ENCODE measurements at regions not wholly inside any gene's neighbourhood (a gene's known extent, or its start where the extent isn't known, plus 50 kb on each side); places are given as distances from the start of the nearest gene placed in this dataset.

DNA sequence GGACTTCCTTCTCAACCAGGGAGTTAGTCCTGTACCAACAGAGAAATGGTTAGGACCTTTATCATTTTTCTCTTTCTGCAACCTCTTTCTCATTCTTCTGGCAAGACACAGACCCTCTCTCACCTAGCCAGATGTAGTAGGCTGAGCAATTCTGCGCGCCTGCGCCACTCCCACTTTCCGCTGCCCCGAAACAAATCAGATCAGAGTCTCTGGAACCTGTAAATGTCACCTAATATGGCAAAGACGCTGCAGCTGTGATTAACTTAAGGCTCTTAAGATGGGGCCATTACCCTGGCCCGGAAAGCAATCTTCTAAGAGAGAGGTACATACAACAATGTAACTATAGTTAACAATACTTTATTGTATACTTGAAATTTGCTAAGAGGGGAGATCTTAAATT is 94.3 kb upstream of the ASIC2 start:
- H3K9me3 ChIP-seq (ENCODE audit: low read depth, low read length) = no peaks in the 10 kb centered on the region

DNA sequence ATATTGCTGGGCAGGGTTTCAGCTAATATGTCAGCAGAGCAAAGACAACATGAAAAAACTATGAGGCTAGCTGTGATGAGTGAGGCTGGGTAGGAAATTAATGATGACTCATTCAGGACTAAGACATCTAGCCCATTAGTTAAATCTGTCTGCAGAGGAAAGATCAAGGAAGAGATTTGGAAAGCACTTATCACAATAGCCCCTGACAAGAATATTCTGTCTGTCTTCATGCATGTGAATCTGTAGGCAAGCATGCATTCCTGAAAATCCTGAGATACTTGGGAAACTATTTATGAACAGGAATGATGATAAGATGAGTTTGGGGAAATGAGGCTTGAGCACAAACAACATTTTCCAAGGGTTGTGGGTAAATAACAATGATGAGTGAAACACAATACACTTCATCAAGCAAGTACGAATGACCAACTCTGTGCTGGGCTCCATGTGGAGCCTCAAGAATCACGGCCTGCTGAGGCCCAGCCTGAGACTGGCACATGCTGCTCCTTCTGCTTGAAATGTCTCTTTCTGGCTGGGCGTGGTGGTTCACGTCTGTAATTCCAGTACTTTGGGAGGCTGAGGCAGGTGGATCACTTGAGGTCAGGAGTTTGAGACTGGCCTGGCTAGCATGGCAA is 96.5 kb upstream of the ASIC2 start:
- H3K4me2 ChIP-seq (ENCODE audit: insufficient read depth, low read length) = no peak overlapping the region
- no peaks in the 10 kb centered on the region for H3K79me2 ChIP-seq (ENCODE audit: insufficient read depth, low read length)
- DNase-seq (ENCODE audit: insufficient read length, low spot score, missing footprints) = no peak
- no peak overlapping the region for H2AFZ ChIP-seq (ENCODE audit: low read length)
- H3K9me3 ChIP-seq (ENCODE audit: low read depth, low read length) = no peaks in the 10 kb centered on the region
- no peak overlapping the region for H3K27ac ChIP-seq (ENCODE audit: low read depth, low read length)
- H3K27me3 ChIP-seq (ENCODE audit: insufficient read depth, low read length) = no peaks in the 10 kb centered on the region
- TF ChIP-seq, protein P1, sequence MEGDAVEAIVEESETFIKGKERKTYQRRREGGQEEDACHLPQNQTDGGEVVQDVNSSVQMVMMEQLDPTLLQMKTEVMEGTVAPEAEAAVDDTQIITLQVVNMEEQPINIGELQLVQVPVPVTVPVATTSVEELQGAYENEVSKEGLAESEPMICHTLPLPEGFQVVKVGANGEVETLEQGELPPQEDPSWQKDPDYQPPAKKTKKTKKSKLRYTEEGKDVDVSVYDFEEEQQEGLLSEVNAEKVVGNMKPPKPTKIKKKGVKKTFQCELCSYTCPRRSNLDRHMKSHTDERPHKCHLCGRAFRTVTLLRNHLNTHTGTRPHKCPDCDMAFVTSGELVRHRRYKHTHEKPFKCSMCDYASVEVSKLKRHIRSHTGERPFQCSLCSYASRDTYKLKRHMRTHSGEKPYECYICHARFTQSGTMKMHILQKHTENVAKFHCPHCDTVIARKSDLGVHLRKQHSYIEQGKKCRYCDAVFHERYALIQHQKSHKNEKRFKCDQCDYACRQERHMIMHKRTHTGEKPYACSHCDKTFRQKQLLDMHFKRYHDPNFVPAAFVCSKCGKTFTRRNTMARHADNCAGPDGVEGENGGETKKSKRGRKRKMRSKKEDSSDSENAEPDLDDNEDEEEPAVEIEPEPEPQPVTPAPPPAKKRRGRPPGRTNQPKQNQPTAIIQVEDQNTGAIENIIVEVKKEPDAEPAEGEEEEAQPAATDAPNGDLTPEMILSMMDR (IDR thresholded peaks at IDR 0.05; ENCODE audit: extremely low read depth, low read depth, low read length) = no peak
- no peaks in the 10 kb centered on the region for H3K4me1 ChIP-seq (ENCODE audit: insufficient read depth, low read length)
- H4K20me1 ChIP-seq (ENCODE audit: insufficient read depth, low read length) = no peaks in the 10 kb centered on the region
- H3K4me3 ChIP-seq (ENCODE audit: insufficient read depth, low read length) = no peak overlapping the region
- H3K36me3 ChIP-seq (ENCODE audit: insufficient read depth, low read length) = no peaks in the 10 kb centered on the region

More for the DNA sequence above, 94.3 kb upstream of the ASIC2 start:
- no peaks in the 10 kb centered on the region for H3K27me3 ChIP-seq (ENCODE audit: insufficient read depth, low read length)
- H2AFZ ChIP-seq (ENCODE audit: low read length) = no peak overlapping the region
- DNase-seq (ENCODE audit: insufficient read length, low spot score, missing footprints) = no peak
- no peaks in the 10 kb centered on the region for H4K20me1 ChIP-seq (ENCODE audit: insufficient read depth, low read length)
- H3K36me3 ChIP-seq (ENCODE audit: insufficient read depth, low read length) = no peaks in the 10 kb centered on the region
- H3K4me3 ChIP-seq (ENCODE audit: insufficient read depth, low read length) = no peak overlapping the region
- no peaks in the 10 kb centered on the region for H3K4me1 ChIP-seq (ENCODE audit: insufficient read depth, low read length)
- TF ChIP-seq, protein P1 (IDR thresholded peaks at IDR 0.05; ENCODE audit: extremely low read depth, low read depth, low read length) = no peak
- no peak overlapping the region for H3K4me2 ChIP-seq (ENCODE audit: insufficient read depth, low read length)
- H3K27ac ChIP-seq (ENCODE audit: low read depth, low read length) = no peak overlapping the region
- no peaks in the 10 kb centered on the region for H3K79me2 ChIP-seq (ENCODE audit: insufficient read depth, low read length)

DNA sequence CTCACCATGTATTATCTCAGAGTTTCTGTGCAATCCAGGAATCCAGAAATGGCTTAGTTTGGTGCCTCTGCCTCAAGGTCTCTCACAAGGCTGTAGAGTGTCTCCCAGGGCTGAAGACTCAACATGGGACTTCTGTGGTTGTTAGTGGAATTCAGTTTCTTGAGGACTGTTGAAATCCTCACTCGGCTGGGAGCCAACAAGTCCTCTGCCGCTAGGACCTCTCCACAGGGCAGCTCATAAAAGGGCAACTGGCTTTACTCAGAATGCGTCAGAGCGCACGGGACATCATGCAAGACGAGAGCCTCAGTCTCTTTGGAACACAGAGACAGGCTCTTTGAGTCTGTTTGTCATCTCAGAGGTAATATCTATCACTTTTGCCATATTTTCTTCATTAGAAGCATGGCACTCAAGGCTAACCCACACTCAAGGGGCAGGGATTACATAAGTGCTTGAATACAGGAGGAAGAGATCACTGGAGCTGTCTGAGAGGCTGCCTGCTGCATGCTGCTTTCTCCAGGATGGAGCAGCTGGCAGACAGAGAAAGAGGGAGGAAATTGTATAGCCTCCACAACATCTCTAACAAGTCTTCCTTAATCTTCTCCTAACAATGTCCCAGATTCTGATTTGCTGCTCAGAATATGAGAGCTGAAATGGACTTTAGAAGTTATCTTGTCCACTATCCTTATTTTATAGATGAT is 97.5 kb upstream of the ASIC2 start:
- no peaks in the 10 kb centered on the region for H3K79me2 ChIP-seq (ENCODE audit: insufficient read depth, low read length)
- no peak overlapping the region for H3K4me3 ChIP-seq (ENCODE audit: insufficient read depth, low read length)
- H3K27me3 ChIP-seq (ENCODE audit: insufficient read depth, low read length) = no peaks in the 10 kb centered on the region
- H3K4me2 ChIP-seq (ENCODE audit: insufficient read depth, low read length) = no peak overlapping the region
- TF ChIP-seq, protein P1 (IDR thresholded peaks at IDR 0.05; ENCODE audit: extremely low read depth, low read depth, low read length) = no peak
- H3K27ac ChIP-seq (ENCODE audit: low read depth, low read length) = no peak overlapping the region
- H3K4me1 ChIP-seq (ENCODE audit: insufficient read depth, low read length) = no peaks in the 10 kb centered on the region
- H2AFZ ChIP-seq (ENCODE audit: low read length) = no peak overlapping the region
- H3K9me3 ChIP-seq (ENCODE audit: low read depth, low read length) = no peaks in the 10 kb centered on the region
- no peaks in the 10 kb centered on the region for H3K36me3 ChIP-seq (ENCODE audit: insufficient read depth, low read length)
- DNase-seq (ENCODE audit: insufficient read length, low spot score, missing footprints) = no peak
- no peaks in the 10 kb centered on the region for H4K20me1 ChIP-seq (ENCODE audit: insufficient read depth, low read length)

DNA sequence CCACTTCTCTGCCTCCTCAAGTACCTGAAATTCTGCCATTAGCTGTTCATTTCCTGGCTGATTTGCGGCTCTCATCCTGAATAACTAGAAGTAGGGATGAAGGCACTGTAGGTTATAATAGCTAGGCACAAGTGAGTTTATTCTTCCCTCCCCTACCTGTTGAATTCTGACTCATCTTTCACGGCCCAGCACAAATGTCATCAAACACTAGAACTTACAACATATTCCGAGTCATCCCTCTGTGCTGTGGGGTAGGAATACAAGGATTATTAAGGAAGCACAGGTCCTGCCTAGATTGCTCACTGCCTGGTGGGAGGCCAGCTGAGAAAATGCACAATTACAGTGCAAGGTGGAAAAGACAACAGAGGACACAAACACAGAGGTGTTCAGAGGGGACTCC is 103.7 kb upstream of the ASIC2 start:
- Histone ChIP-seq H3K27ac (ENCODE audit: low read depth, low read length) (no peak overlapping the region), H3K36me3 (ENCODE audit: insufficient read depth, low read length) (no peaks in the 10 kb centered on the region), H3K4me1 (ENCODE audit: insufficient read depth, low read length) (no peaks in the 10 kb centered on the region), H3K9me3 (ENCODE audit: low read depth, low read length) (no peaks in the 10 kb centered on the region), H4K20me1 (ENCODE audit: insufficient read depth, low read length) (no peaks in the 10 kb centered on the region), H2AFZ (ENCODE audit: low read length) (no peak overlapping the region), H3K27me3 (ENCODE audit: insufficient read depth, low read length) (no peaks in the 10 kb centered on the region), H3K4me3 (ENCODE audit: insufficient read depth, low read length) (no peak overlapping the region), H3K79me2 (ENCODE audit: insufficient read depth, low read length) (no peaks in the 10 kb centered on the region), H3K4me2 (ENCODE audit: insufficient read depth, low read length) (no peak overlapping the region)
- DNase-seq (ENCODE audit: insufficient read length, low spot score, missing footprints) = no peak
- TF ChIP-seq, protein P1 (IDR thresholded peaks at IDR 0.05; ENCODE audit: extremely low read depth, low read depth, low read length) = no peak
